ENCODE measurements at regions not wholly inside any gene's neighbourhood (a gene's known extent, or its start where the extent isn't known, plus 50 kb on each side); places are given as distances from the start of the nearest gene placed in this dataset.

DNA sequence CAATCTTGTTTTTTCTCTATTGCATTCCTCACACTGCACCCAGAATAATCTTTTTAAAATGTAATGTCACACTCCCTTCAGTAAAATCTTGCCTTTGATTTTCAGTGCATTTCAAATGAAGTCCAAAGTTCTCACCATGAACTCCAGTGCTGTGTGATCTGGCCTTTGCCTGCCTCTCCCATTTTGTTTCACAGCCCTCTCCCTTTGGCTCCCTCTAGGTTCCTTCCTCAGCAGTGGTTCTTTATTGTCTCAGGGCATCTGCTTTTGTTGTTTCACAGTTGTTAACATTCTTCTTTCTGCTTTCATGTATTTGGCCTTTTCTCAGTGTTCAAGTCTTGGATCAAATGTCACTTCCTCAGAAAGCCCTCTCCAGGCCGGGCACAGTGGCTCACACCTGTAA is 84.5 kb upstream of the AMN1 start:
- TF ChIP-seq EZH2phosphoT487 (IDR thresholded peaks at IDR 0.05; ENCODE audit: insufficient read depth, low read depth) (no peak), EZH2 (IDR thresholded peaks at IDR 0.05; ENCODE audit: insufficient read depth, poor library complexity, severe bottlenecking) (no peak)

All from GM23248 (cell line).